ENCODE measurements at regions not wholly inside any gene's neighbourhood (a gene's known extent, or its start where the extent isn't known, plus 50 kb on each side); places are given as distances from the start of the nearest gene placed in this dataset.

DNA sequence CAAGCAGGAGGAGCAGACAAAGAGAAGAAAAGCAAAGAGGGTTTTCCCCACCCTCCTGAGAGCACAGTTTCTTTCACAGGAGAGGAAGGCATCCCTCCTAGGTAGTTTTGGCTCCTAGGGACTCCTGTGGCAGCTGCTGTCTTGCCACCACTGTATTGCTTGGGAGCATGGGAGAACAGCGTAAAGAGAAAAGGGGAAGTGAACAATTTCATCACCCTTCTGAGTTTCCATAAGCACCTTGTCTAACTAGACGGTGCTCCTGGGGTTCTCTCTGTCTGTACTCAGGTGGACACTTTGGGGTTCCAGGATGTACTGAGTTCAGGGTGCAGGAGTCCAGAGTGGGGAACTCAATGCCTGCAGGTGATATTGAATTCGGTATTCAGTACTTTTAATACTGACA lies 1430.5 kb downstream of the TBC1D22A start:
- no peak for TF ChIP-seq GATA3 (IDR thresholded peaks at IDR 0.05; ENCODE audit: low read depth, low read length)
- TF ChIP-seq GATA2 (IDR thresholded peaks at IDR 0.05; ENCODE audit: low read depth, low read length): no peak

DNA sequence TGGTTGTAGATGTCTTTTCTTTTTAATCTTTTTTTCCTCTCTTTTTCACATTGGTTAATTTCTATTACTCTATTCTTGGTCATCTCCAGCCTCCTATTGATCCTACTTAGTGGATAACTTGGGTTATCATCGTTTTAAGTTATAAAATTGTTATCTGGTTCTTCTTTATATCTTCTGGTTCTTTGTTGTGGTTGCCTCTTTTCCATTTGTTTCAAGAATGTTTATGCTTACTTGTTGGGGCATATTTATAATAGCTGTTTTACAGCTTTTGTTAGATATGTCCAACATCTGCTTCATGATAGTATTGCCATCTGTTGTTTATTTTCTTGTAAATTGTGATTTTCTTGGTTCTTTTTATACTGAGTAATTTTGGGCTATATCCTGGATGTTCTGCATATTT lies 1429.6 kb downstream of the TBC1D22A start:
- no peak for TF ChIP-seq GATA3 (IDR thresholded peaks at IDR 0.05; ENCODE audit: low read depth, low read length)
- no peak for TF ChIP-seq GATA2 (IDR thresholded peaks at IDR 0.05; ENCODE audit: low read depth, low read length)

DNA sequence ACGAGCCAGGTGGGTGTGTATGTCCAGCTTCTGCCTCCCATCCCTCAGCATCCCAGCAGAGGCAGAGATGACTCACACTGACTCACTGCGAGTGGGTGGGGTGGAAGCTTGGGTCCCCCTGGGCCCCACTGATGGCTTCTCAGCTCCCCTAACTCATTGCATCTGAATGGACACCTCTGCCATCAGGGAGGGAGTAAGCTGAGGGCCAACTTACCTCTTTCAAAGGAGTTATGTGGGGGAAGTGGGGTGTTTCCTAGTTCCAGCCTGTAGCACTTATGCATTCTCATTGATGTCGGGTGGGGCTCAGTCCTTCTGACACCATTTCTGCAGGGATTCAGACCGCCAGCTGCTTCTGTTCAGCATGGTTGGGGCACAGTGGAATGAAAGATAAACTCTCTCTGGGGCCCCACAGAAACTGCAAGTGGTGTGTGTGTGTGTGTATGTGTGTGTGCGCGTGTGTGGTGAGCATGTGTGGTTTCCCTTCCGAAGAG lies 1425.8 kb downstream of the TBC1D22A start:
- TF ChIP-seq GATA3 (IDR thresholded peaks at IDR 0.05; ENCODE audit: low read depth, low read length) (no peak), GATA2 (IDR thresholded peaks at IDR 0.05; ENCODE audit: low read depth, low read length) (no peak)

DNA sequence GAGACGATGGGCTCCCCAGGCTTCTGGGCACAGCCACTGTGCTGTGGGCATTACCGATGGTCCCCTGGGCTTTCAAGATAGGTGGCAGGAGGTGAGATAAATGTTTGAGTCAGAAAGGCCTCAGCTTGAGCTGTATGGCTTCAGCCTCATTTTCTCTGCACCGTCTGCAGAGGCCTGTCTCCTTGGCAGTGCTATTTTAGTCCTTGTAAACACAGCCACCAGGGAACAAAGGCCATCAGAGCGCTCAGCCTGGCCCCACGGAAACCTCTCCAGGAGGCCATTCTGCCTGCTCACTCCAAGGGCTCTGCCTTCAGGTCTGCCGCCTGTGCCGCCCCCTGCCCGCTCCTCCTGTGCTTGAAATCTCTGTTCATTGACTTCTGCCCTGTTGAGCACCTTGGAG lies 1424.9 kb downstream of the TBC1D22A start:
- TF ChIP-seq GATA2 (IDR thresholded peaks at IDR 0.05; ENCODE audit: low read depth, low read length) (no peak), GATA3 (IDR thresholded peaks at IDR 0.05; ENCODE audit: low read depth, low read length) (no peak)

DNA sequence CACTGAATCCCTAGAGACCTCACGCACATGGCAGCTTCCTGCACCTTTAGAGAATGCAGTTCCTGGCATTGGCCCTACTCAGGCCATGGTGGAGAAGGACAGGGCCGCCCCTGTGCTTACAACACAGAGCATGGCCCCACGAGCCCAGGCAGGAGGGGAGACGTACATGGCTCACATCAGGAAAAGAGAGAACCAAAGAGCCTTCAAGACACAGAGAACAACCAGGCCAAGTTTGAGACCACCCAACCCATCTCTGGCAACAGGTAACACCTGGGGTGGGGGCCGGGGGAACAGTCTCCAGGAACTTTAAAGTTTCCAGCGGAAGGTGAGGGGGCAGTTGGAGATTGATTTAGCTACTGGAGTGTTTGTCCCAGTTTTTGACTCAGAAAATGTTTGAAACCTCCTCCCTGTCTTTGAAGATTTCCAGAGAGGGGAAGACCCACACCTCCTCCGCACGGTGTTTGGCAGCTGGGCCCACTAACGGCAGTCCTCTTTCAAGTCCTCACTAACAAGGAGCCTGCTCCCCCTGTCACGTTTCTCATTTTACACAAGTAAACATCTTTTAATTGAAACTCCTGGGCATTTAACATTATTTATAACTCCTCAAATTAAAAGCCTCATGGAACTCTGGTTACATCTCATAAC lies 1423.8 kb downstream of the TBC1D22A start:
- TF ChIP-seq GATA3 (IDR thresholded peaks at IDR 0.05; ENCODE audit: low read depth, low read length) (no peak), GATA2 (IDR thresholded peaks at IDR 0.05; ENCODE audit: low read depth, low read length) (no peak)

DNA sequence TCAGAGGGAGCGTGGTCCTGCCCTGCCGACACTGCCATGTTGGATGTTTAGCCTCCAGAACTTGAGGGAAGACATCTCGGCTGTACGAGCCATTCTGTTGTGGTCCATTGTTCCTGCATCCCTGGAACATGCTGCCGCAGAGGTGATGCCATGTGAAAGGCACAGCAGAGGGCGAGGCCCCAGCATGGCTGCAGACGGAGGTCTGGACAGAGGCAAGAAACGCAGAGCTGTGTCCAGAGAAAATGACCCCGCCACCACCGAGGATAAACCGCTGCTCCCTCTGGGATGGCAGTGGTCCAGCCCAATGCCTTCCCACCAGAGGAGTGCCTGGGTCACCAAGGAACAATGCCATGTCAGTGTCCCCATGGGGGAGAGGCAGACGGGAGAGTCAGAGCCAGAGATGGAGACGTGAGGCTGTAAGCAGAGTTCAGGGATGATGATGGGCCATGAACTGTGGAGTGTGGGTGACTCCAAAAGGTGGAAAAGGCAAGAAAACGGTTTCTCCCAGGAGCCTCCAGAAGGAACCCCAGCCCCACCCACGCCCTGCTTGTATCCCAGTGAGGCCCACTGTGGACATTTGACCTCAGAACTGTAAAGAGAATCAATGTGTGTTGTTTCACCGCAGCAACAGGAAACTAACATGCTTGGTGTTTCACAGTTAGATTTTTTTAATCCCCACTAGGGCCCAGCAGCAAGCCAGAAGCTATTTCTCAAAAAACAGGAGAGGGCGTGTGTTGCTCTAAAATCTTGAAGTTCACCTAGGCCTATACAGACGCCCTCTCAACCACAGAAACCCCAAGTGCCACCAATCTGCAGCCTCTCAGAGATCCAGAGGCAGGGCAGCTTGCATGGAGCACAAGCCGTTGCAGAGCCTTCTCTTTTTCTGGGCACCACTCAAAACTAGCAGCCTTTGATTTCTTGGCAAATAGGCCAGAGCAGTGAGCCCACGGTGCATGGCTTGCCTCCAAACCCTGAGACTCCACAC lies 1422.9 kb downstream of the TBC1D22A start:
- TF ChIP-seq GATA2 (IDR thresholded peaks at IDR 0.05; ENCODE audit: low read depth, low read length) (no peak), GATA3 (IDR thresholded peaks at IDR 0.05; ENCODE audit: low read depth, low read length) (no peak)

DNA sequence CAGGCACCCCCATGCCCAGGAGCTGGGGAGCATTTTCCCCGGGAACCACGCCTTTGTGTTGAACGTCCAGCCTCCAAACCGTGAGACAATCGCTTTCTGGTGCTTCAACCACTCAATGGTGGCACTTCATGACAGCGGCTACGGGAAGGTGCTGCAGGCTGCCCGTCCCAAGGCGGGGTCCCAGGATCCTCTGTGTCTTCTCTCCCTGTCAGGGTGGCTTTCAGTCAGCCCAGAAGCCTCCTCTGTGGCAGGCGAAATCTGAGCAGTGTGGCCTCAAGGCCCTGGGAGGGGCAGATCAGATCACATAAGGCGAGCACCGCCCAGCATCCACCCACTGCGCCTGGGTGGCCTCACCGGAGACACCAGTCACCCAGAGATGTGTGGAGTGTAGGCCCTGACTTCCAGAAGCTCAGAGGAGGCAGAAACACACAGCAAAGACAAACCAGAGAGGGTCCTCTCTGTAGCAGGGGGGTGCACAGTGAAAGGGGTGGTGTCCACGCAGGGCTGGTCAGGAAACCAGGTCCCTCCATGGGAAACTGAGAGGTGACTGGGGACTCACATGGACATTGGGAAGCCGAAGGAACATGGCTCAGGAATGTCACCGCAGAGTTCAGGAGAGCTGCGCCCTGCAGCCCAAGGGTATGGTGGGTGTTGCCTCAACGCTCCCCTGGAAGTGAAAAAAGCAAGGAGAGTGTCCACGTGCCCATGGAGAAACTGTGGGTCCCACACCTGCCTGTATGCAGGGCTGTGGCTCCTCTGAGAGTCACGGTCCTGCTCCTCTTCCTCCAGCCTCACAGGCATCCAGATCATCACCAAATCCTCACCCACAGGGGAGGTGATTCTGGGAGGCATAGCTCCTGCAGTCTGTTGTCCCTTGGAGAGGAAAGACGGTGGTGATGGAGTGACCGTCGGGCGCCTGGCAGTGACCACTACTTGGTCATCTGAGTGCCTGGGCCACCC lies 1420.7 kb downstream of the TBC1D22A start:
- TF ChIP-seq GATA3 (IDR thresholded peaks at IDR 0.05; ENCODE audit: low read depth, low read length) (no peak), GATA2 (IDR thresholded peaks at IDR 0.05; ENCODE audit: low read depth, low read length) (no peak)

DNA sequence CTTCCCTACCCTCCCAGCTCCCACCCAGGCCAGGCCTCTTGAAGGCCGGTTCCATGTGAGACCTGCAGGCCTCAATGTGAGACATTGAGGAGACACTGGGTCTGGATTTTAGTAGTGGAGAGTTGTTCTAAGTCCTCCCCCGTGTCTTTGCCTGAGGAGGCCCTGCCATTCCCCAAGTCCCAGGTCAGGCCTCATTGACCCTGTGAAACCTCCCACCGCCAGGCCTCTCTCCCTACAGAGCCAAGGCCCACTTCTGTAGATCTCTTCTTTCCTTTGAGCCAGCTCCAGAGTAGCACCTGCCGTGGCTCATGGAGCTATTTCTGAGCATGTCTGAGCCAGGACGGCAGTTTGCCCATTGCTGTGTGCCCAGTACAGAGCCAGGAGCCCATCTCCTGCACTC lies 1419.6 kb downstream of the TBC1D22A start:
- TF ChIP-seq GATA3 (IDR thresholded peaks at IDR 0.05; ENCODE audit: low read depth, low read length): no peak
- no peak for TF ChIP-seq GATA2 (IDR thresholded peaks at IDR 0.05; ENCODE audit: low read depth, low read length)

DNA sequence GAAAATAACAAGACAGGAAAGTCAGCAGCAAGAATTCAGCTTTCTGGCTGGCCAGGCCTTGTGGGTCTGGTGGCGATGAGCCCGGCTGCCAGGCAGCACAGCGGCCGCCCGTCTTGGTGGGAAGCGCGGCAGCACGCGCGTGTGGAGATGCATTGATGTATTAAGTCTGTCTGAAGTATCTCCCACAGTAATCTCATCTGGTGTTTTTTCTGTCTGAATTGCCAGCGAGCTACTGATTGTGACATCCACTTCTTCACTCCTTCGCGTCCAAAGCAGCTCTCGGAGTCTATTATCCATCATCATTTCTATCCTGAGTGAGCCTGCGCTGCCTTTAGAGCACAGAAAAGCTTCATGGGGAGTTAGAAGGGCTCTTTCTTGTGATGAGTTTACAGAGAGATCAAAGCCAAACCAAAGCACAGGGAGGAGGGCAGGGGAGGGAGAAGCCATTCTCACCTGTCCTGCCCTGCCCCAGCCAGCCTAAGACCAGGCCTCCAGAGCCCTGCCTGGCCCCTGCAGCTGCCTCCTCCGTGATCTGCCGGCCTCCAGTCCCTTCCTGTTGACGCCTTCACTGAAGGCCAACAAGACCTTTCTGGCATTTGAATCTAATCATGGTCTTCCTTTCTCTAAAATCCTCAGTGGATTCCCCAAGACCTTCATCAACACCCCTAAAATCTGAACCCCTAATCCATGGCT lies 1419.0 kb downstream of the TBC1D22A start:
- TF ChIP-seq GATA3 (IDR thresholded peaks at IDR 0.05; ENCODE audit: low read depth, low read length) (no peak), GATA2 (IDR thresholded peaks at IDR 0.05; ENCODE audit: low read depth, low read length) (no peak)

DNA sequence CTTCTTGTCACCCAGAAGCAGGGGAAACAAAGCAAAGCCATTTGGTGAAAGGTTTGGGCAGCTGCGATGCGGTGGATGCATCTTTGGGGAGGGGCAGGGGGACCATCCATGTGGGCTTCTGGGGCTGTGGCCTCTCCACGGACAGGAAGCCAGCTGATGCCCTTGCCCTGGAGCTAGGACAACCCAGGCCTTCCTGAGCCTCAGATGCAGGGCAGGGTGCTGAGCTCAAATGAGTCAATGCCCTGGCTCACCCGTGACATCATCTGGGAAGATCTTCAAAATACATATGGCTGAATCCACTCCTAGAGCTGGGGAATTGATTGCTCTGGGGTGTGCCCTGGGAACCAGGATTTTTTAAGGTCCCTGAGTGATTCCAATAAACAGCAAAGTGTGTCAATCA lies 1418.2 kb downstream of the TBC1D22A start:
- TF ChIP-seq GATA3 (IDR thresholded peaks at IDR 0.05; ENCODE audit: low read depth, low read length) (no peak), GATA2 (IDR thresholded peaks at IDR 0.05; ENCODE audit: low read depth, low read length) (no peak)

DNA sequence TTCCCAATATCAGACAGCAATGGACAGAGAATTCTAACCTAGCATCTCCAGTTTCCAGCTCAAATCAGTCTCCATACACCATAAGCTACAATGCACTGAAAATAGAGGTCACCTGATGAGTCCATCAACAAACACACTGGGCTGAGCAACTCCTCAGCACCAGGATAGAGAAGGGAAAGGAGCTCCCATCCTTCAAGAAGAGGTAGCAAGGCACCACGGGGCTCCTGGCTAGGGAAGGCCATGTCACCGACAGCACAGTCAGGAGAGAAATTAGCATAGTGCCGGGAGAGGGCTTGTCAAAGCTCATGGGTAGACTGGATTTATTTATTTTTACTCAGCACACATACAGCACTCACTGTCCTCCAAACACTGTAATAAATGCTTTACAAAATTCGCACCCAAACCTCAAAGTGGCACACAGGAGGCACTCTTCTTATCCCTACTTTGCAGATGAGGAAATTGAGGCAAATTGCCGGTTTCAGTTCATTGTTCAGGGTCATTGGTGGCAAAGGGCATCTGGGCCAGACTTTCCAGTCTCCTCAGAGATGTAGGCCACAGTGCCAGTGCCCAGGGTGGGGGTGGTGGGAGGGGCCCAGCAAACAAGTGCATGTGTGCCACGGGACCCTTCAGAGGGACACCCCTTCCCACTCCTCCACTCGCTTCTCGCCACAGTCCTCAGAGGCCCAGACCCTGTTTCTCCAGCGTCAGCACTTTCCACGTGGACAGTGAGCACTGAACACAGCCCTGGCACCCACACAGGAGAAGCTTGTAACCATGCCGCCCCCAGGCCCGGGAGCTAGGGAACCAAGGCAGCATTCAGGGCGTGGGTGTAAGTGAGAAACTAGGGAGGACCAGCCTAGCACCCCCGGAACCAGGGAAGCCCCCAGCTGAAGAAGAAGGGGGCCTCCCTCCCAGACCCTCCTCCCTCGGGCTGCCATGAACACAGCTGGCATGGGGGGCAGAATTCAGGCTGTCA lies 1417.4 kb downstream of the TBC1D22A start:
- TF ChIP-seq GATA3 (IDR thresholded peaks at IDR 0.05; ENCODE audit: low read depth, low read length) (no peak), GATA2 (IDR thresholded peaks at IDR 0.05; ENCODE audit: low read depth, low read length) (no peak)

DNA sequence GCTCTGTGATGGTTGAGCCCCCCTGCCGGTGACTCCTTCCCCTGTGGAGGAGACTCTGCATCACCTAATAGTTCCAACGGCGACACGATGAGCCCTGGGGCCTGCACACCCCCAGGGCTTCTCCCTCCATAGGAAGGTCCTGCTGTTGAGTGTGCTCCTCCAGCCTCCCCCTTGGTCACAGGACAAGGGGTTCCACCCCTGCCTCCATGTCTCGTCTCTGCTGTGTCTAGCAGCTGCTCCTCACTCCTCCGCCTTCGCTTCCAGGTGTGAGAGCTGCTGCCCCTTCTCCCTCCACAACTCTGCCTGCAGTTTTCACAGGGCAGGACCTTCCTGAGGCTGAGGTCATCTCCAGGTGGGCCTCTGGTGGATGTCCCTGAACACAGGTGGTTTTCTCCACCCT lies 1416.1 kb downstream of the TBC1D22A start:
- TF ChIP-seq GATA3 (IDR thresholded peaks at IDR 0.05; ENCODE audit: low read depth, low read length) (no peak), GATA2 (IDR thresholded peaks at IDR 0.05; ENCODE audit: low read depth, low read length) (no peak)
